ENCODE measurements at regions not wholly inside any gene's neighbourhood (a gene's known extent, or its start where the extent isn't known, plus 50 kb on each side); places are given as distances from the start of the nearest gene placed in this dataset.

DNA sequence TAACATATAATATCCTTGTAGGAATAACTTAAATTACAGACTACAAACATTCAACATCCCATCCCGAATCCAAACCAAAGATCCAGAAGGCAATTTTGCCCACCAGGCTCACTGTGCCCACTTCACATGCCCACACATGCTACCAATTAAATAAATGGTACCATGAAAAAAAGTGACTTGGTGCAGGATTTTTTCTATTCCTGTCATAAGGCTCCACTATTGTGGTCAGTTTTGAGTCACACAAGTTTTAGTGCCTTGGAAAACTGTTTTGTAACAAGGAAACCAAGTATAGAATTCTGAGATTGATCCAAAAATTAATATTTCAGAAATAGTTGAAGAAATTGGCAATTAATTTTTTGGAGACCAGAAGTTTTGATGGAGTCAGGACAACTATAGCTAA lies 470.1 kb upstream of the THBS1 start:
- DNase-seq, result no peak

DNA sequence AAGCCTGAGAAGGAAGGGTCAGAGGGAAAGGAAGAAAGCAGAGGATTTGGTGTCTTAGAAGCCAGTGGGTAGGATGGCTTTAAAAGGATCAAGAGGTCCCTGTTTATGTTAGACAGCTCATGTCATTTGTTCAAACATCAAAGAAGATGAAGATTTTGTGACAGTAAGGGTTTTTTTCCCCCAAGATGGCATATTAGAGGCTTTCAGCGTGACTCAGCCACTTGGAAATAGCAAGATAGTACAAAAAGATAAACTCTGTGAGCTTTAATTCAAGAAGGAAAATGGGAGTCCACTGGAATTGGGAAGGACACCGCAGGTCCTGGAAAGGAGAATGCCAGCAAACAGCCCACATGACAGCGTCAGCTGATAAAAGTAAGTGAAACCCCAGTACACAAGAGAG lies 467.1 kb upstream of the THBS1 start:
- no peak for DNase-seq

DNA sequence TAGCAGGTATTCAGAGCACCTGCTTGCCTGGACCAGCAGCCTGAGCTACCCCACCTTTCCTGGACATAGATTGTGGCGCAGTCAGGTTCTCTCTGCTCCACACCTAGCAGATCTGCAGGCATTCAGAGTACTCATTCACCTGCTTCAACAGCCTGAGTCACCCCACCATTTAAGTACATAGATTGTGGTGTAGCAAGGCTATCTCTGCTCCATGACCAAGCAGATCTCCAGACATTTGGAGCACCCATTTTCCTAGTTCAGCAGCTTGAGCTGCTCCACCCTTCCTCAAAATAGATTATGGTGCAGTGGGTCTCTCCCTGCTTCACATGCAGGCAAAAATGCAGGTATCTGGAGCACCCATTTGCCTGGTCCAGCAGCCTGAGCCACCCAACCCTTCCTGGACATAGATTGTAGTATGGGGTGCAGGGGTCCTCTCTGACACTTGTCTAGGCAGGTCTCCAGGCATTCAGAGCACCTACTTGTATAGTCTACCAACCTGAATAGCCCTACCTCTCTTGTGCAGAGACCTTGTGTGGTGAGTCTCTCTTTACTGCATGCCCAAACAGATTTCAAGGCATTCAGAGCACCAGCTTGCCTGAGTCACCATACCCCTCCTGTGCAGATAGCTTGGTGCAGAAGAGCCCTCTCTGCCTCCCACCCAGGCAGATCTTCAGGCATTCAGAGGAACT lies 466.0 kb upstream of the THBS1 start:
- DNase-seq, result no peak

DNA sequence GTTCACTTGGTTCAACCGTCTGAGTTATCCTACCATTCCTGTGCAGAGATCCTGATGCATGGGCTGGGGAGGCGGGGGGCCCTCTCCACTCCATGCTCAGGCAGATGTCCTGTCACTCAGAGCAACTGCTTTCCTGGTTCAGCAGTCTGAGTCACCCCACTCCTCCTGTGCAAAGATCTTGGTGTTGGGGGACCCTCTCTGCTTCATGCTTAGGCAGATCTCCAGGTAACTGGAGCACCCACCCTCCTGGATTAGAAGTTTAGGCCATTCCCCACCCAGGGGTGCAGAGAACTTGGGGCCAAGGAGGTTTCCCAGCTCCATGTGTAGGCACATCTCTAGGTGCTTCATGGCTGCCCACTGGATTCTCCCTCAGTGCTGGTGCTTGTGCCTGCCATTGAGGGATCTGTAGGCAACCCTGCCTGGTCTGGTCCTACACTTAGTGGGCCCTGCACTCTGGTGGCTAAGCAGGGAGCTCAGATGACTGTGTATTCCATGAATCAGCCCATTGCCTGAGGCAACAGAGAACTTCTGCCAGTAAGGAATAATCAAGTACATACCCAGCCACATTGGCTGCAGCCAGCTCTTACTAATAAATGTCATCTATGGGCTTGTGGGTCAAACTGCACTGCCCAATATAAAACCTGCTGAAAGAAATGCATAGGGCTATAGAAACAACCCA lies 465.4 kb upstream of the THBS1 start:
- DNase-seq, result no peak

DNA sequence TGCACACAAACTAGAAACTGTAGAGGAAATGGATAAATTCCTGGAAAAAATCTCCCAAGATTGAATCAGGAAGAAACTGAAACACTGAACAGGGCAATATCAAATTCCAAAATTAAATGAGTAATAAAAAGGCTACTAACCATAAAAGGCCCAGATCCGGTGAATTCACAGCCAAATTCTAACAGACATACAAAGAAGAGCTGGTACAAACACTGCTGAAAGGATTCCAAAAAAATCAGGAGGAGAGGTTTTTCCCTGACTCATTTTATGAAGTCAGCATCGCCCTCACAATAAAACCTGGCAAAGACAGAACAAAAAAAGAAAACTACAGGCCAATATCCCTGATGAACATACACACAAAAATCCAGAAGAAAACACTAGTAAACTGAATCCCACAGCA lies 462.4 kb upstream of the THBS1 start:
- peak in 1 of 58 donors; percentile 19 for DNase-seq

DNA sequence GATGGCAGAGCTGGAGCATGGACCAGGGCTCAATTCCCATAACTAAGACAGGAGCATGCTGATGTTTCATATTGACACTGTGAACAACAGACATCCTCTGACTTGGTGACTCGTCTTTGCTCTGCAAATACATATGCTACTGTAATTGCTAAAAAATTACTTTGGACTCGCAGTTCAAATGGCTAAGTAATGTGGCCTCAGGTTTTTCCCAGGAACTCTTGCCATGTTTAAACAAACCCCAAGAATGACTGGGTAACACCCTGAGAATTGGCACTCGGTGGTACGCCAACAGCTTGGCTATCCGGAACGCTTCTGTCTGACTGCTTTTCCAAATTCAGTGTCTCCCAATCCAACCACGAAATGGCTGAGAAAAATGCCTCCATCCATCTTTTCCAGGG lies 456.7 kb upstream of the THBS1 start:
- DNase-seq, result no peak

DNA sequence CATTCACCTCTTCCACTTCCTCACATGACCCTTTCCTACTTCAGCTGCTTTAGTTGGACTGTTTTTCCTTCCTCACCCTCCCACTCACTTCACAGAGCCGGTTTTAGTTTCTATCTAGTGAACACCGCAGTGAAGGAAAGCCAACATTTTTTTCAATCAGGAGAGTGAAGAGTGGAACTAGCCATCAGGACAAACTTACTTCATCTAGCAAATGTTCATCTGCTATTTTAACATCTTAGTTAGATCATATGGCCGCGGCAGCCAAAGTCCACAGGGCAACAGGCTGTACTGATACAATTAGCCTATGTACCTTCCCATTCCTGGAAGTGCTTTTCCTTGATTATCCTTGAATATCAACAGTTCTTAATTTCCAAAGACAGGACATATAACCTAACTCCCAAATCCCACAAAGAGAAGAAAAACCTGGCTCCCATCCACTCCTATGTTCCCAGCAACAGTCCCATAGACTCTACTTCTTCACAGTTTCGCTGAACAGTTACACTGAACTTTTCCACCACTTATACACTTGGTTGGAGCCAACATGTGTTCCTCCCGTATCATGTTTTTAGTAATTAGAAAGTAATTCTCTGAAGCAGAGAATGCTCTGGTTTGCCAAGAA lies 456.2 kb upstream of the THBS1 start:
- DNase-seq, result no peak

DNA sequence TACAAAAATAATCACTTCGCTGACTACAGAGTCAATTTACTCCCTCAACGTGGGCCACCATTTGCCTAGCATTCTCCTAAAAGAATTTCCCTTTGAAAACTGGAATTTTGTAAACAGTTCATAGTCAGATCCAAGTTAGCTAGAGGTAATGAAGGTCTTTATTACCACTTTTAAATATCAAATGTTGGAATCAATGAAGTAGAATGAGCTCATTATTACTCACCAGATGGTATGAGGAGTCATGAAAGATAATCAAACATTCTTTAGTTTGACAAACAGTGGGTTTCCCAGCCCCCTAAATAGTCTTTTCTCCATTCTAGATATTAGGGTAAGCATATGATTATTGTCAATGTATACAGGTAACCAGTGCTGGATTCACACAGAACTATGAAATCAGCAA lies 455.7 kb upstream of the THBS1 start:
- no peak for DNase-seq

DNA sequence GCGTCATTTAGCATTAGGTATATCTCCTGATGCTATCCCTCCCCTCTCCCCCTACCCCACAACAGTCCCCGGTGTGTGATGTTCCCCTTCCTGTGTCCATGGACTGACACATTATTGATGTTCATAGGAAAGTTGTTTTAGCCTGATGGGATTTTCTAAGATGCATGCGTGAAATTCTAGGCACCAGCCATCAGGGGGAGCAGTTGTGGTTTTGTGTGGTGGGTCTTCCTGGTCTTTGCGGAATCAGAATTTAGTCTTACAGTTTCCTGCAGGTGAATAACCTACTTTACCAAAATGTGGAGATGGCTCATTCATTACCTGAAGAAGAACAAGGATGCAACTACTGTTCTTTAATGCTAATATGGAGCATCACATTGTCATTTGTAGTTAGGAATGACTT lies 455.0 kb upstream of the THBS1 start:
- peak in 1 of 58 donors; percentile 1 for DNase-seq

DNA sequence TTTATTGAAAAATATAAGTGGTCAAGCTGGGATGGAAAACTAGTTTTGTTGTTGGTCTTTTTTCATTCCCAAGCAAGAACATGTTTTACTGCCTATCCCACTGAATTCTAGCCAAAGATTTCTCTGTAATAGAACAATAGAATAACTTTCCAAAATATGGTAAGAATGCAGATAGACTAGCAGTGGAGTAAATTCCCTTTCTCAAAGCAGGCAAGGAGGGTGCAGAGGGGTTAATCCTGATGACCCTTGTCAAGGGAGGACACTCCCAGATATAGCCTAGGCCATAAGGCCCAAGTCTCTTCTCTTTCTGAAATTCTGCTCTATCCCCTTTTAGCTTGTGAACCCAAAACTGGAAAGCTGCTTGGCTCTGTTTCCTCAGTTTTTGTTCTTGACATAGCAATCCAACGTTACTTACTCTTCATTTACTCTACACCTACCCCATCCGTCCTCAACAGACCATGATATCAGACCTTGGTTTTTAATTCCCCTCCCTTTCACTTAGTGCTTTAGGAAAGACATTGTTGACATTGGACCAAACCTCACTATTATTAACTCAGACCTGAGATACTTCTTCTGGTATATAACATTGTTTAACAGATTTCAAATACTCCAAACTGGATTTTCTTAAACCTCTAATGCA lies 453.6 kb upstream of the THBS1 start:
- no peak for DNase-seq

DNA sequence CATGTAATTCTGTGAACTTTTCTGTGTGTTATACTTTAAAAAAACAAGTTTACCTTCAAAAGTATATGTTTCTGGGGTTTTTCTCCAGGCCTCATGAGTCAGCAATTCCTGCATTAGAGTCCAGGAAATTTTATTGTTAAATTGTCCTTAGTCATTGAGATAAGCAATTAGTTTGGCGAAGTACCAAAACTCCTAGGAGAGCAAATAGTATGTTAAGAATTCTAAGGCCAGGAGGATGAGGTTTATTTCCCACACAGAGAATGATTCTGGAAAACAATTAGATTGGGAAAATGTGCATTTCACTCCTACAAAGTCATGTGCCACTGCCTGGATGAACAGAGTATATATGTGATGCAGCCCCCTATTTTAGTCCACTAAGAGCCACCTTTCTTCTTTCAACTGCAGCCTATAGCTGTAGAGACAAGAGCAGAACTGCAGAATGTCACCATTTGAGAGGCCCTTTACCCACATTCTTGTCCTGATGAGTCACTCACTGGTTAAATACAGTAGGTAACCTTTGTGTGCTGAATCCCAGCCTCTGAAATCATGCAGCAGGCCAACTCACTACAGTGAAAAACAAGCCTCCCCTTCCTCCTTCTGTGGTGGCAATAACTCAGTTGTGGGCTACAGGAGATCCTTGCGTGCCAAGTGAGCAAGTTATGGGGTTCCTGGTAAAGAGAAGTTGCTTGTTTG lies 452.8 kb upstream of the THBS1 start:
- DNase-seq, result no peak

DNA sequence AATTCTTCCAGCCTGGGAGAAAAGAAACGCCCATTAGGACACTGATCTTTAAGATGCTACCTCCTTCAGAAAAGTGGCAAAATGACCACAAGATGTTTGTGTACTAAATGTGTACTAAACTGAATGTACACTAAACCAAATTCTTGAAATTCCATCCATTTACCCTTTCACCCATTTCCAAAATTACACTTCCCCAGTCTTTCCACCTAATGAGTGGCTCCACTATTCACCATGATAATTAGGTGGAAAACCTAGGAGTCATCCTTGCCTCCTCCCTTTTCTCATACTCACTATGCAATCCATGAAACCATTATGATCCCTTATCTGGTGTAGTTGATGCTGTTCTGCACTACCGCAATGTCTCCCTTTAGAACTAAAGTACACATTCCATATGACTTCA lies 452.1 kb upstream of the THBS1 start:
- DNase-seq, result no peak

DNA sequence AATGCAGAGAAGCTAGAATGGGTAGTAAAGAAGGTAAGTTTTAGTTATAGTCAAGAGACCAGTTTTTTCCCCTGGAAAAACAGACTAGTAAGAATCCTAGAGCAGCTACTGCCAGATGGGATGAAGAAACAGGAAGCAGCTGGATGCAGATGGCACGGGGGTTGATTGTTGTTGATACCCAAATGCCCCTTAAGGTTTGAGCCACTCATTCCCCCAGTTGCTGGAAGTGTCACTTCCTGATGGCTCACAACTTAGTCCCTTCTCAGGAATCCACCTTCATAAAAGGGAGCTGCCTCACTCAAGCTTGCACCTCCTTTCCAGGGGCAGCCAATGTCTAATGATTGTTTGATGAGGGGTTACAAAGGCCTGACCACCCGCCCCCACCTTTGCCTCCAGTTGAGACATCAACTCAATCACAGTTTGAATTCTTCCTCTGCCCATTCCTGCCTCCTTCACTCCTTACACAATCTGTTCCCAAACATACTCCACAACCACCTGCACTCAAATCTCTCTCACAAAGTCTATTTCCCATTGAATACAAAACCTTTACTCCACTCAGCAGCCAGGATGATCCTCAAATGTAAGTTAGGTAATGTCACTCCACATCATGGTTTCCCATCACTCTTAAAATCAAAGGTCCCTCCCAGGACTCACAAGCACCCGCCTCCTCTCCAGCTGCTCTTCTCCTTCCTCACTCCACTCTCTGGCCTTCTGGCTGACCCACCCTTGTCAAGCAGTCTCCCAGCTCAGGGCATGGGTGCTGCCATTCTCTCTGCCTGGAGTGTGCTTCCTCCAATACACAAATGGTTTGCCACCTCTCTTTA lies 450.1 kb upstream of the THBS1 start:
- DNase-seq, result no peak

DNA sequence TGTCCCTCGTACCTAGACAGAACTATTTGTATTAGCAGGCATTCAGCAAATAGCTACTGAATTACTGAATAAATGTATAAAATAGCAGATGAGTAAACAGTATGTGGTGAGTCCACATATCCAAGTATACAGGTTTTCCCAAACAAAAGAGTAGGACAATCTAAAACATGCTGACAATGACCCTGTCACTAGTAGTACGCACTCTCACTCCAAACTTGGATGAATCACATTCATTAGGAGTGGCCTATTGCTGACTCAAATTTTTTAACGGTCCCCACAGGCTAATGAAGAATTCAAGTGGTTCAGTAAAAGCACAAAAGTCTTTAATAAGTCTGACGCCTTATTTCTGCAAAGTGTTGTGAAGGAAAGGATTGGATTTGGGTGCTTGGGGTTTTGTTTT lies 449.3 kb upstream of the THBS1 start:
- no peak for DNase-seq

DNA sequence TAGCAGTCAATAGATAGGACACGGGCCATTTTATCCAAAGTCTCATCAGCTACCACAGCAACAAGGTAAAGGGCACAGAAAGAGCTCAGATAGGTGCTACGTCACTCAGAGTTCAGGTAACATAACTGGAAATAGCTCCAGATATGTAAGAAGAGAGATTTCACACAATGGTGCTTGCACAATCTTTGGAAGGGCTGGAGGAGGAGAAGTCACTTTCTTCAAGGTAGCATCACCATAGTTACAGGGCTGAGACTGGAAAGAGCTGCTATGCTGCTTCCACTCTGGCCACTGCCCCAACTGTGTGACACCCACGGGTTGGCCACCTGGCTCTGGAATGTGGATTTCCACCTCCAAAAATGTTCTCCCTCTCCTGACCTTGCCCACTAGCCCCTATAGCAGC lies 448.8 kb upstream of the THBS1 start:
- no peak for DNase-seq

DNA sequence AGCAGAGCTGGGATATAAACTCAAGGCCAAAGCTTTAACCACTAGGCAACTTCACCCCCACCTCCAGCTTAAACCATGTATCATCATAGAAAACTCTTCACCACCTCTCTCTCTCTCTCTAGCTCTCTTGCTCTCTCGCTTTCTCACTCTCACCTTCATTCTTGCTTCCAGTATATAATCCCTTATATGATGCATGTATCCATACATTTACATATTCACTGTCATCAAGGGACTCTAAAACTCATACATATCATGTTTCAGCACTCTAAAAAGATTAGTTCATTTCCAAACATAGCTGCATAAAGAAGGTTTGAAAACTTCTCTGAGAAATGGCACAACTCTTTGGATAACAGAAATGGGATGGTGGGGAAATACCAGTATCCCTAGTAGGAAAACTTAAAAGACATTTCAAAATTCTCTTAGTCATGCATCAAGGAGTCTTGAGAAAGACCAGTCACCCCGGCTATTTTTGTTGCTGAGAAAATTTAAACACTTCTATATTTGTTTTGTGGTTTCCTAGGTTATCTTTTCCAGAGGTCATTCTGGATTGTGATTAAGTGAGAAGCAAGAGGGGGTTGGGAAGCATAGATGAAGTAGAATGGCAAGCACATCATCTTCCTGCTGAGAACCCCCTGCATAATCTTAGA lies 447.8 kb upstream of the THBS1 start:
- no peak for DNase-seq

DNA sequence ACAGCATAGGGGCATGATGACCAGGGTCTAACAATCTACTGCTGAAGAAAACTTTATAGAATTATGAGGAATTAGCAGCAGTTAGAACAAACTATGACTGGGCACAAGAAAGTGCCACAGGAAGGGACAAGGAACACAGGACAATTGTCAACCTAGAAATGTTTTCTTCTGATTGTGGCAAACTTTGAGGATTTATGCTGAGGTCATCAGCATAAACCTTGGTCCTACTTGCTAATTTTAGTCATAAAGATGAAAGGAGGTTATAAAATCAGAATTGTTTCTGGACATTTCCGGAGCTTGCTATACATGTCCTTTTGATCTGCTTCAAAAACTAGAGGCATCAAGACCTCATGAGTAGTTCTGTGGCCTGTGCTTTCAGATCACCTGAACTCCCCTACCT lies 446.6 kb upstream of the THBS1 start:
- no peak for DNase-seq

DNA sequence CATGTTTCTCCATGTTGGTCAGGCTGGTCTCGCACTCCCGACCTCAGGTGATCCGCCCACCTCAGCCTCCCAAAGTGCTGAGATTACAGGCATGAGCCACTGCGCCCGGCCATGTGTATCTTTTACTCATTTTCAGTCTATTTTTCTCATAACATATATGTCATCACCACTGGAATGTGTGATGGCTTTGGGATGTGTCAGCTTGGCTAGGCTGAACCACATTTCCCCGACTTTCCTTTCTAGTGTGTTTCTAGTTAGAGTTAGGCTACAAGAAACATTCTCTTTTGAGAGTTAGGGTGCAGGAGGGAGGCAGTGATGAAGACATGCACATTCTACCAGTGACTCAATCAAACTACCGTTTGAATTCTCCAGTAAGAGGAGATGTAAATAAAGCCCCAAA lies 444.9 kb upstream of the THBS1 start:
- no peak for DNase-seq

DNA sequence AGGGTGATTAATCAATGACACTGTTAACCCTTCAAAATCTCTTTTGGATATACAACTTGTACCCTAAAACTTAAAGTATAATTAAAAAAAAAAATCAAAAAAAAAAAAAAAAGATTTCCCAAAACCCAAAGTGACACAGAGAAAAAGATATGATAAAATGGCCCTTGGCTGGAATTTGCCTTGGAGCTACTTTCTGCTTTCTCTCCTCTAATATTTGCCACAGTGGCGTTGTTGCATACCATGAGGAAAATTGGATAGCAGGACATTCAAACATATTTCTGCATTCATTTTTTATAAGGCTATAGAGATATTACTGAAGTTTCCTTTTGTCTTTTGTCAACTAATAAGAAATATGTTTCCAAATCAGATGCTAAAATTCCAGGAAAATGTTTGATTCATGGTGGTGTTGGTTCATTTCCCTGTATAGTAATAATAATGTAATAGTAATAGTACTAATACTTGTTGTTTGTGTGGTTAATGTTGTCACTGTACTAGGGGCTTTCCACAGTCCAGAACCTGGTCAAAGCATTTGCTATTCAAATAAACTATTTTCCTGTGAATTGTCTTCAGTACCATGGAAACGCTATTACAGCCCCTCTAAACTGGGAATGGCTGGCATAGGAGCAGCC lies 441.3 kb upstream of the THBS1 start:
- no peak for DNase-seq

DNA sequence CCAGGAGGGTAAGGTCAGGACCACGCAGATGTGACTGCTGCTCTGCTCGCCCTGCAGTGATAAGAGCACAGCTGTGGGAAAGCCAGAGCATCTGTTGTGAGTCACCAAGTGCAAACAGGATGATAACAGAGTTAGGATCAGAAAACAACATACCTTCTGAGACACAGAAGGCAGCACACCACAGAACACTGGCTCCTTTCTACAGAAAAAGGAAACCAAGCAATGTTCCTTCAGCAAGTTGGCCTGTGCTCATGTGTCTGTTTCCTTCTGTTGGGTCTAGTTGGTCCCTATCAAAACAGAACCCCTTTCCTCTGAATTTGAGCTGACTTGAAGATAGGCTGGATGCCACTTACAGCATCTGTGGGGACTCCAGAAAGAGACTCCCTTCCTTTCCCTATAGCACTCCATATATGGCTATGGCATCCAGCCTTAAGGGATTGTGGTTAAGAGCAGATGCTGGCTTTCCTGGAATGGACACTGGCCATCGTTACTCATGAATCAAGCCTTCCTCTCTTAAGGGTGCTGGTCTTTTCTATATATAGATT lies 440.7 kb upstream of the THBS1 start:
- DNase-seq, result no peak

All from anterior cingulate cortex (tissue), 58 donors.